ENCODE measurements at regions not wholly inside any gene's neighbourhood (a gene's known extent, or its start where the extent isn't known, plus 50 kb on each side); places are given as distances from the start of the nearest gene placed in this dataset.

GRCh38 chr20:41879123-41879522 lies 260.9 kb upstream of the CHD6 start:
- TF ChIP-seq EP300 (IDR thresholded peaks at IDR 0.05; ENCODE audit: borderline replicate concordance in 1 of 2, control insufficient read depth in 1 of 2, low read depth in 2 of 2, low read length in 2 of 2), result no peak
- TF ChIP-seq CTCF (IDR thresholded peaks at IDR 0.05 in 2 of 3, conservative IDR thresholded peaks at IDR 0.05 in 1 of 3; ENCODE audit: control insufficient read depth in 2 of 3, extremely low read depth in 1 of 3, insufficient read depth in 1 of 3, low read depth in 3 of 3, low read length in 3 of 3), result no peak
- TF ChIP-seq POLR2A (IDR thresholded peaks at IDR 0.05; ENCODE audit: low read depth, low read length), result no peak
- no peak for TF ChIP-seq MTA3 (IDR thresholded peaks at IDR 0.05; ENCODE audit: borderline replicate concordance, low read length)
- TF ChIP-seq NFIC (IDR thresholded peaks at IDR 0.05; ENCODE audit: low read depth, low read length), result no peak
- TF ChIP-seq FOXM1 (IDR thresholded peaks at IDR 0.05; ENCODE audit: low read depth, low read length), result no peak
- TF ChIP-seq, protein P1, sequence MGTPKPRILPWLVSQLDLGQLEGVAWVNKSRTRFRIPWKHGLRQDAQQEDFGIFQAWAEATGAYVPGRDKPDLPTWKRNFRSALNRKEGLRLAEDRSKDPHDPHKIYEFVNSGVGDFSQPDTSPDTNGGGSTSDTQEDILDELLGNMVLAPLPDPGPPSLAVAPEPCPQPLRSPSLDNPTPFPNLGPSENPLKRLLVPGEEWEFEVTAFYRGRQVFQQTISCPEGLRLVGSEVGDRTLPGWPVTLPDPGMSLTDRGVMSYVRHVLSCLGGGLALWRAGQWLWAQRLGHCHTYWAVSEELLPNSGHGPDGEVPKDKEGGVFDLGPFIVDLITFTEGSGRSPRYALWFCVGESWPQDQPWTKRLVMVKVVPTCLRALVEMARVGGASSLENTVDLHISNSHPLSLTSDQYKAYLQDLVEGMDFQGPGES (IDR thresholded peaks at IDR 0.05), result no peak
- TF ChIP-seq, protein P2, sequence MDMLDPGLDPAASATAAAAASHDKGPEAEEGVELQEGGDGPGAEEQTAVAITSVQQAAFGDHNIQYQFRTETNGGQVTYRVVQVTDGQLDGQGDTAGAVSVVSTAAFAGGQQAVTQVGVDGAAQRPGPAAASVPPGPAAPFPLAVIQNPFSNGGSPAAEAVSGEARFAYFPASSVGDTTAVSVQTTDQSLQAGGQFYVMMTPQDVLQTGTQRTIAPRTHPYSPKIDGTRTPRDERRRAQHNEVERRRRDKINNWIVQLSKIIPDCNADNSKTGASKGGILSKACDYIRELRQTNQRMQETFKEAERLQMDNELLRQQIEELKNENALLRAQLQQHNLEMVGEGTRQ (IDR thresholded peaks at IDR 0.05; ENCODE audit: borderline replicate concordance, low read depth, low read length), result no peak
- no peak for TF ChIP-seq ZSCAN29 (IDR thresholded peaks at IDR 0.05)
